GM12874 (cell line): ENCODE measurements at regions not wholly inside any gene's neighbourhood (a gene's known extent, or its start where the extent isn't known, plus 50 kb on each side); places are given as distances from the start of the nearest gene placed in this dataset.

Experiments
- CTCF ChIP-seq: IDR thresholded peaks from 2 replicates; pipeline ENCODE4 v1.5.1; 2011; ENCODE audit warnings: low read depth, mild to moderate bottlenecking, control low read depth, low read length, moderate library complexity; ENCODE audit not compliant: insufficient read depth

- no peak for TF ChIP-seq CTCF
Measured at GRCh38 chr1:14544319-14544718, 54.2 kb upstream of the KAZN start.

GRCh38 chr1:14545422-14546025 lies 53.0 kb upstream of the KAZN start:
- TF ChIP-seq CTCF: no peak

- no peak for TF ChIP-seq CTCF
Measured at GRCh38 chr1:14546416-14546815, 52.1 kb upstream of the KAZN start.
